SU-DHL-6 (cell line): ENCODE measurements at regions not wholly inside any gene's neighbourhood (a gene's known extent, or its start where the extent isn't known, plus 50 kb on each side); places are given as distances from the start of the nearest gene placed in this dataset.

Experiments
- CTCF ChIP-seq: fragments of 200-600 bp; sonication (generic); IDR thresholded peaks from one replicate; pipeline ENCODE4 v1.5.1; 2017; ENCODE audit warnings: antibody characterized with exemption, mild to moderate bottlenecking, low read length, moderate library complexity; ENCODE audit not compliant: insufficient read depth, poor library complexity, severe bottlenecking
- EZH2phosphoT487 ChIP-seq: fragments of 200-600 bp; sonication (generic), shearing (Covaris generic); conservative IDR thresholded peaks from 2 replicates; pipeline ENCODE4 v1.6.1; 2018; ENCODE audit warnings: mild to moderate bottlenecking, antibody characterized with exemption, low read length, moderate library complexity, mixed read lengths

DNA sequence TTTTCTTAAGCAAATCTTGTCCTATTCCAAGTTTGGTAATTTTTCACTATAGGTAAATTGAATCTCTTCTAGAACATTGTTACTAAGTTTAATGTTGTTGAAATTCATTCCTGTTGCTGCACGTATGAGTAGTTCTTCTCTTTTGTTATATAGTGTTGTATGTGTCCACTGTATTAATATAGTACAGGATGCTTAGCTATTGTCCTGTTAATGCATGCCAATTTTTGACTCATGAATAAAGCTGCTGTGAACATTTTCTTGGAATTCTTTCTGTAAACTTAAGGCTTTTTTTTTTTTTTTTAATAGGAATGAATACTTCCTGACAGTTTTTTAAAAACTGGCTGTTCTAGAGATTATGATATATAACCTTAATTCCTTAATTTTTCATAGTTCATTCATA, 326.9 kb downstream of the SLC4A3 start:
- TF ChIP-seq CTCF = no peak
- no peak for TF ChIP-seq EZH2phosphoT487
